ENCODE measurements at regions not wholly inside any gene's neighbourhood (a gene's known extent, or its start where the extent isn't known, plus 50 kb on each side); places are given as distances from the start of the nearest gene placed in this dataset.

- intact Hi-C loops (cut with micrococcal nuclease; ENCODE audit: unreplicated experiment), result no loop called here
- Histone ChIP-seq H3K79me2 (ENCODE audit: low read depth) (no peaks in the 10 kb centered on the region), H3K36me3 (ENCODE audit: low read depth) (no peaks in the 10 kb centered on the region), H3K4me3 (no peak overlapping the region), H3K9me3 (ENCODE audit: insufficient read depth, low read depth) (no peaks in the 10 kb centered on the region), H3K4me1 (replicated peaks; ENCODE audit: insufficient read depth) (no peaks in the 10 kb centered on the region), H4K20me1 (ENCODE audit: insufficient read depth) (no peaks in the 10 kb centered on the region), H3K4me2 (no peak overlapping the region), H2AFZ (no peak overlapping the region), H3K9me2 (ENCODE audit: insufficient read depth) (no peaks in the 10 kb centered on the region), H3F3A (ENCODE audit: insufficient read depth, low read depth) (no peaks in the 10 kb centered on the region), H3K27ac (no peak overlapping the region), H3K27me3 (ENCODE audit: insufficient read depth, low read depth) (no peaks in the 10 kb centered on the region)
- no peak for TF ChIP-seq CTCF (conservative IDR thresholded peaks at IDR 0.05)
- TF ChIP-seq EZH2 (IDR thresholded peaks at IDR 0.05; ENCODE audit: low read depth), result no peak
- no TSS peak for BruUV-seq (replicated peaks)
- CTCF ChIA-PET, result no interaction called here
- POLR2A ChIA-PET (ENCODE audit: unreplicated experiment), result no interaction called here
- DNase-seq, result no peak
Observed at GRCh38 chr4:100716416-100716815, 198.6 kb upstream of the EMCN start.

- H4K20me1 ChIP-seq (ENCODE audit: insufficient read depth), result no peaks in the 10 kb centered on the region
- no peaks in the 10 kb centered on the region for H3K27me3 ChIP-seq (ENCODE audit: insufficient read depth, low read depth)
- no peaks in the 10 kb centered on the region for H3F3A ChIP-seq (ENCODE audit: insufficient read depth, low read depth)
- H3K36me3 ChIP-seq (ENCODE audit: low read depth), result no peaks in the 10 kb centered on the region
- no peak overlapping the region for H3K4me3 ChIP-seq
- no peaks in the 10 kb centered on the region for H3K9me3 ChIP-seq (ENCODE audit: insufficient read depth, low read depth)
- ChIA-PET CTCF (no interaction called here), POLR2A (ENCODE audit: unreplicated experiment) (no interaction called here)
- H3K4me2 ChIP-seq, result no peak overlapping the region
- TF ChIP-seq CTCF (conservative IDR thresholded peaks at IDR 0.05) (no peak), EZH2 (IDR thresholded peaks at IDR 0.05; ENCODE audit: low read depth) (no peak)
- no peak for DNase-seq
- H2AFZ ChIP-seq, result no peak overlapping the region
- H3K27ac ChIP-seq, result no peak overlapping the region
- no peaks in the 10 kb centered on the region for H3K4me1 ChIP-seq (replicated peaks; ENCODE audit: insufficient read depth)
- no TSS peak for BruUV-seq (replicated peaks)
- H3K79me2 ChIP-seq (ENCODE audit: low read depth), result no peaks in the 10 kb centered on the region
- H3K9me2 ChIP-seq (ENCODE audit: insufficient read depth), result no peaks in the 10 kb centered on the region
- intact Hi-C loops (cut with micrococcal nuclease; ENCODE audit: unreplicated experiment), result no loop called here
Observed at GRCh38 chr4:100708776-100709175, 191.0 kb upstream of the EMCN start.

- no peak for DNase-seq
- Histone ChIP-seq H3K27me3 (ENCODE audit: insufficient read depth, low read depth) (no peaks in the 10 kb centered on the region), H3K4me3 (no peak overlapping the region), H3K4me2 (no peak overlapping the region), H4K20me1 (ENCODE audit: insufficient read depth) (no peaks in the 10 kb centered on the region), H3K9me2 (ENCODE audit: insufficient read depth) (no peaks in the 10 kb centered on the region), H3K4me1 (replicated peaks; ENCODE audit: insufficient read depth) (no peaks in the 10 kb centered on the region), H3K27ac (no peak overlapping the region), H3K36me3 (ENCODE audit: low read depth) (no peaks in the 10 kb centered on the region), H3F3A (ENCODE audit: insufficient read depth, low read depth) (no peaks in the 10 kb centered on the region), H2AFZ (no peak overlapping the region), H3K9me3 (ENCODE audit: insufficient read depth, low read depth) (no peaks in the 10 kb centered on the region), H3K79me2 (ENCODE audit: low read depth) (no peaks in the 10 kb centered on the region)
- intact Hi-C loops (cut with micrococcal nuclease; ENCODE audit: unreplicated experiment), result no loop called here
- TF ChIP-seq CTCF (conservative IDR thresholded peaks at IDR 0.05) (no peak), EZH2 (IDR thresholded peaks at IDR 0.05; ENCODE audit: low read depth) (no peak)
- ChIA-PET CTCF (no interaction called here), POLR2A (ENCODE audit: unreplicated experiment) (no interaction called here)
- BruUV-seq (replicated peaks), result no TSS peak
Observed at GRCh38 chr4:100707786-100708185, 190.0 kb upstream of the EMCN start.
